GM12864 (cell line): ENCODE measurements at regions not wholly inside any gene's neighbourhood (a gene's known extent, or its start where the extent isn't known, plus 50 kb on each side); places are given as distances from the start of the nearest gene placed in this dataset.

Source experiments
- DNase-seq: peaks from one replicate; pipeline ENCODE4 v3.0.0-alpha.2; 2011; ENCODE audit warnings: low read depth
- H3K4me3 ChIP-seq: 2 replicates; pipeline ENCODE4 v1.5.1; 2011; ENCODE audit warnings: mild to moderate bottlenecking, low read depth, low read length, control low read depth
- CTCF ChIP-seq: IDR thresholded peaks from 2 replicates; pipeline ENCODE4 v1.5.1; 2011; ENCODE audit warnings: low read depth, mild to moderate bottlenecking, moderate library complexity, low read length, control low read depth, inconsistent platforms; ENCODE audit errors: missing control alignments

- no peak for TF ChIP-seq CTCF
- H3K4me3 ChIP-seq: no peak overlapping the region
- no peak for DNase-seq
Observed at GRCh38 chr3:73915886-73916285, 291.1 kb upstream of the PDZRN3 start.

- no peak for DNase-seq
- no peak for TF ChIP-seq CTCF
- H3K4me3 ChIP-seq: no peak overlapping the region
Observed at GRCh38 chr3:73908218-73908617, 283.5 kb upstream of the PDZRN3 start.

- no peak overlapping the region for H3K4me3 ChIP-seq
- no peak for TF ChIP-seq CTCF
- DNase-seq: no peak
Observed at GRCh38 chr3:73901686-73902085, 276.9 kb upstream of the PDZRN3 start.

- no peak for TF ChIP-seq CTCF
- H3K4me3 ChIP-seq: no peak overlapping the region
- DNase-seq: no peak
Observed at GRCh38 chr3:73894474-73895213, 269.9 kb upstream of the PDZRN3 start.

GRCh38 chr3:73893089-73893488 is 268.3 kb upstream of the PDZRN3 start:
- no peak overlapping the region for H3K4me3 ChIP-seq
- no peak for TF ChIP-seq CTCF
- DNase-seq: no peak

- no peak overlapping the region for H3K4me3 ChIP-seq
- DNase-seq: no peak
- no peak for TF ChIP-seq CTCF
Observed at GRCh38 chr3:73885862-73886261, 261.1 kb upstream of the PDZRN3 start.

- no peak overlapping the region for H3K4me3 ChIP-seq
- no peak for TF ChIP-seq CTCF
- DNase-seq: no peak
Observed at GRCh38 chr3:73884361-73884760, 259.6 kb upstream of the PDZRN3 start.
